ENCODE measurements at regions not wholly inside any gene's neighbourhood (a gene's known extent, or its start where the extent isn't known, plus 50 kb on each side); places are given as distances from the start of the nearest gene placed in this dataset.

DNA sequence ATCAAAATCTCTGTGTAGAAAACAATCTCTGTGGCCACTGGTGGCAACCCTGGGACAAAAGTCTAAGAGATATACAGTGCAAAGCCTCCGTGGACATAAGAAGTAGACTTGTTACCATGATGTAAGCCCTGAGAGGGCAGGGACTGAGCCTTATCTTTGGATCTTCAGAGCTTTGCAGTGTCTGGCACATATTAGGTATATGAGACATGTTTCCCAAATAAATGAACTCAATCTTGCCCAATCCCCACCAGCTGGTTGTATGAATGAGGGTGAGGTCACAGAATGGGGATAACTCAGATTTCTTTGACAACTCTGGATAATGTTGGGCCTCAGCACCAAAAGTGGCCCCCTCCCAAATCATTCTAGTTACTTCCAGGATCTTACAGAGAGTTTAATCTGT lies 511.4 kb upstream of the DIPK2B start:
- H3K27me3 ChIP-seq (ENCODE audit: control insufficient read depth, insufficient read depth, low read length), result no peaks in the 10 kb centered on the region
- DNase-seq (ENCODE audit: low read depth, low spot score) (no peak), ATAC-seq (no peak)
- ChIA-PET POLR2A (no interaction called here), CTCF (no interaction called here)
- no peak overlapping the region for H3K27ac ChIP-seq (ENCODE audit: low read length)
- H3K4me3 ChIP-seq (ENCODE audit: low read depth in 2 of 2, low read length in 2 of 2), result no peak overlapping the region
- TF ChIP-seq, protein P1, sequence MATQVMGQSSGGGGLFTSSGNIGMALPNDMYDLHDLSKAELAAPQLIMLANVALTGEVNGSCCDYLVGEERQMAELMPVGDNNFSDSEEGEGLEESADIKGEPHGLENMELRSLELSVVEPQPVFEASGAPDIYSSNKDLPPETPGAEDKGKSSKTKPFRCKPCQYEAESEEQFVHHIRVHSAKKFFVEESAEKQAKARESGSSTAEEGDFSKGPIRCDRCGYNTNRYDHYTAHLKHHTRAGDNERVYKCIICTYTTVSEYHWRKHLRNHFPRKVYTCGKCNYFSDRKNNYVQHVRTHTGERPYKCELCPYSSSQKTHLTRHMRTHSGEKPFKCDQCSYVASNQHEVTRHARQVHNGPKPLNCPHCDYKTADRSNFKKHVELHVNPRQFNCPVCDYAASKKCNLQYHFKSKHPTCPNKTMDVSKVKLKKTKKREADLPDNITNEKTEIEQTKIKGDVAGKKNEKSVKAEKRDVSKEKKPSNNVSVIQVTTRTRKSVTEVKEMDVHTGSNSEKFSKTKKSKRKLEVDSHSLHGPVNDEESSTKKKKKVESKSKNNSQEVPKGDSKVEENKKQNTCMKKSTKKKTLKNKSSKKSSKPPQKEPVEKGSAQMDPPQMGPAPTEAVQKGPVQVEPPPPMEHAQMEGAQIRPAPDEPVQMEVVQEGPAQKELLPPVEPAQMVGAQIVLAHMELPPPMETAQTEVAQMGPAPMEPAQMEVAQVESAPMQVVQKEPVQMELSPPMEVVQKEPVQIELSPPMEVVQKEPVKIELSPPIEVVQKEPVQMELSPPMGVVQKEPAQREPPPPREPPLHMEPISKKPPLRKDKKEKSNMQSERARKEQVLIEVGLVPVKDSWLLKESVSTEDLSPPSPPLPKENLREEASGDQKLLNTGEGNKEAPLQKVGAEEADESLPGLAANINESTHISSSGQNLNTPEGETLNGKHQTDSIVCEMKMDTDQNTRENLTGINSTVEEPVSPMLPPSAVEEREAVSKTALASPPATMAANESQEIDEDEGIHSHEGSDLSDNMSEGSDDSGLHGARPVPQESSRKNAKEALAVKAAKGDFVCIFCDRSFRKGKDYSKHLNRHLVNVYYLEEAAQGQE (IDR thresholded peaks at IDR 0.05; ENCODE audit: insufficient read depth in 1 of 2, low read depth in 2 of 2, low read length in 1 of 2), result no peak
- TF ChIP-seq, protein P2, sequence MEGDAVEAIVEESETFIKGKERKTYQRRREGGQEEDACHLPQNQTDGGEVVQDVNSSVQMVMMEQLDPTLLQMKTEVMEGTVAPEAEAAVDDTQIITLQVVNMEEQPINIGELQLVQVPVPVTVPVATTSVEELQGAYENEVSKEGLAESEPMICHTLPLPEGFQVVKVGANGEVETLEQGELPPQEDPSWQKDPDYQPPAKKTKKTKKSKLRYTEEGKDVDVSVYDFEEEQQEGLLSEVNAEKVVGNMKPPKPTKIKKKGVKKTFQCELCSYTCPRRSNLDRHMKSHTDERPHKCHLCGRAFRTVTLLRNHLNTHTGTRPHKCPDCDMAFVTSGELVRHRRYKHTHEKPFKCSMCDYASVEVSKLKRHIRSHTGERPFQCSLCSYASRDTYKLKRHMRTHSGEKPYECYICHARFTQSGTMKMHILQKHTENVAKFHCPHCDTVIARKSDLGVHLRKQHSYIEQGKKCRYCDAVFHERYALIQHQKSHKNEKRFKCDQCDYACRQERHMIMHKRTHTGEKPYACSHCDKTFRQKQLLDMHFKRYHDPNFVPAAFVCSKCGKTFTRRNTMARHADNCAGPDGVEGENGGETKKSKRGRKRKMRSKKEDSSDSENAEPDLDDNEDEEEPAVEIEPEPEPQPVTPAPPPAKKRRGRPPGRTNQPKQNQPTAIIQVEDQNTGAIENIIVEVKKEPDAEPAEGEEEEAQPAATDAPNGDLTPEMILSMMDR (IDR thresholded peaks at IDR 0.05), result no peak
- TF ChIP-seq SIN3A (IDR thresholded peaks at IDR 0.05; ENCODE audit: borderline replicate concordance, insufficient read depth, low read depth, low read length) (no peak), TCF7L2 (IDR thresholded peaks at IDR 0.05; ENCODE audit: low read depth, low read length) (no peak), POLR2AphosphoS5 (IDR thresholded peaks at IDR 0.05; ENCODE audit: low read depth, low read length) (no peak)
- no TSS peak for BruUV-seq (replicated peaks)
- H3K4me1 ChIP-seq (ENCODE audit: control insufficient read depth, insufficient read depth, low read length), result no peaks in the 10 kb centered on the region
- in situ Hi-C loops (cut with HindIII; ENCODE audit: low pct_unique_long_range_greater_than_20kb, low sequenced_read_pairs) (no loop called here), intact Hi-C loops (cut with micrococcal nuclease; ENCODE audit: unreplicated experiment) (no loop called here)
- H3K36me3 ChIP-seq (ENCODE audit: control insufficient read depth, insufficient read depth, low read length), result no peaks in the 10 kb centered on the region
- no peaks in the 10 kb centered on the region for H3K9me3 ChIP-seq (ENCODE audit: control insufficient read depth, insufficient read depth, low read depth, low read length)

DNA sequence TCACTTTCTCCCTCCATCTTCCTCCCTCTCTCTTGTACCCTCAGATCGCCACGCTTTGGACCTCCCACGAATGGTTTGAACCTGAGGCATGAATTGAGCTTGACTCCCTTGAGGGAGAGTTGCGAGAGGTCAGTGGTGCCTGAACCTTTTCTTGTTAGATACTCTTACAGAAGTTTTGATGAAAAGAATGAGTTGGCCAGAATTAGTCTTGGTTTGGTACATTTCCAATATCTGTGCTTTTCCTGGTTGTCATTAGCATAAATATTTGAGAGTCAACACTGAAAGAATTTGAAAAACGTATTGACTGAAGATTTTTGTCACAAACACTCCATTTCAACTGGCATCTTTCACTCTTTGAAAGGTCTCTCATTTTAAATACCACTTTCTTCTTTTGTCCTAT lies 510.6 kb upstream of the DIPK2B start:
- Histone ChIP-seq H3K36me3 (ENCODE audit: control insufficient read depth, insufficient read depth, low read length) (no peaks in the 10 kb centered on the region), H3K9me3 (ENCODE audit: control insufficient read depth, insufficient read depth, low read depth, low read length) (no peaks in the 10 kb centered on the region), H3K27ac (ENCODE audit: low read length) (no peak overlapping the region), H3K4me1 (ENCODE audit: control insufficient read depth, insufficient read depth, low read length) (no peaks in the 10 kb centered on the region), H3K27me3 (ENCODE audit: control insufficient read depth, insufficient read depth, low read length) (no peaks in the 10 kb centered on the region), H3K4me3 (ENCODE audit: low read depth in 2 of 2, low read length in 2 of 2) (no peak overlapping the region)
- no peak for DNase-seq (ENCODE audit: low read depth, low spot score)
- TF ChIP-seq, protein P2 (IDR thresholded peaks at IDR 0.05), result no peak
- TF ChIP-seq, protein P1 (IDR thresholded peaks at IDR 0.05; ENCODE audit: insufficient read depth in 1 of 2, low read depth in 2 of 2, low read length in 1 of 2), result no peak
- TF ChIP-seq TCF7L2 (IDR thresholded peaks at IDR 0.05; ENCODE audit: low read depth, low read length), result no peak
- no peak for TF ChIP-seq POLR2AphosphoS5 (IDR thresholded peaks at IDR 0.05; ENCODE audit: low read depth, low read length)
- TF ChIP-seq SIN3A (IDR thresholded peaks at IDR 0.05; ENCODE audit: borderline replicate concordance, insufficient read depth, low read depth, low read length), result no peak
- ChIA-PET CTCF (no interaction called here), POLR2A (interaction anchor here (0.7 kb wide), 1 partner anchor 491 kb away, joined by 3 read pairs; no protein-coding TSS in a partner anchor)
- BruUV-seq (replicated peaks), result no TSS peak
- in situ Hi-C loops (cut with HindIII; ENCODE audit: low pct_unique_long_range_greater_than_20kb, low sequenced_read_pairs), result no loop called here
- no peak for ATAC-seq
- intact Hi-C loops (cut with micrococcal nuclease; ENCODE audit: unreplicated experiment), result no loop called here

Data from Panc1 (cell line).